DND-41 (cell line): ENCODE measurements at regions not wholly inside any gene's neighbourhood (a gene's known extent, or its start where the extent isn't known, plus 50 kb on each side); places are given as distances from the start of the nearest gene placed in this dataset.

Experiments used
- ATAC-seq: fragments of 200-7000 bp; cut with Tn5 transposase; 3 replicates; pipeline ENCODE4 v1.9.1; 2021; ENCODE audit warnings: low read depth; ENCODE audit not compliant: insufficient read depth
- DNase-seq: peaks from one replicate; pipeline ENCODE4 v3.0.0-alpha.2; 2020
- H2AFZ ChIP-seq: 2 replicates; pipeline ENCODE4 v1.6.0; 2012; ENCODE audit warnings: low read depth, low read length
- H3K27ac ChIP-seq: 2 replicates; pipeline ENCODE4 v1.5.1; 2012; ENCODE audit warnings: low read length, inconsistent platforms
- H3K27me3 ChIP-seq: fragments of 200-600 bp; sonication (generic); 2 replicates; pipeline ENCODE4 v1.6.0; 2012; ENCODE audit warnings: low read length, mild to moderate bottlenecking, inconsistent platforms; ENCODE audit not compliant: insufficient read depth, poor library complexity
- H3K36me3 ChIP-seq: 2 replicates; pipeline ENCODE4 v1.5.1; 2012; ENCODE audit warnings: low read length, inconsistent platforms; ENCODE audit not compliant: insufficient read depth
- H3K4me1 ChIP-seq: 2 replicates; pipeline ENCODE4 v1.5.1; 2012; ENCODE audit warnings: mild to moderate bottlenecking, low read length; ENCODE audit not compliant: insufficient read depth
- H3K4me2 ChIP-seq: 2 replicates; pipeline ENCODE4 v1.6.0; 2012; ENCODE audit warnings: mild to moderate bottlenecking, moderate library complexity, low read length, inconsistent platforms; ENCODE audit not compliant: insufficient read depth
- H3K4me3 ChIP-seq, 2 experiments: fragments of 200-600 bp in 1 of 2; shearing (Covaris generic) in 1 of 2; 2 replicates each; pipeline ENCODE4 v1.5.1; 2012 to 2016; ENCODE audit warnings: inconsistent platforms in 2 of 2, low read length in 2 of 2, mild to moderate bottlenecking in 2 of 2, low read depth in 1 of 2, moderate library complexity in 1 of 2
- H3K79me2 ChIP-seq: 2 replicates; pipeline ENCODE4 v1.6.0; 2012; ENCODE audit warnings: low read length, inconsistent platforms; ENCODE audit not compliant: insufficient read depth
- H3K9ac ChIP-seq: 2 replicates; pipeline ENCODE4 v1.6.0; 2012; ENCODE audit warnings: low read depth, mild to moderate bottlenecking, inconsistent platforms, low read length, moderate library complexity
- H3K9me3 ChIP-seq: 2 replicates; pipeline ENCODE4 v1.5.1; 2012; ENCODE audit warnings: low read length, moderate library complexity, mild to moderate bottlenecking, inconsistent platforms; ENCODE audit not compliant: insufficient read depth, severe bottlenecking
- H4K20me1 ChIP-seq: 2 replicates; pipeline ENCODE4 v1.6.0; 2012; ENCODE audit warnings: low read length; ENCODE audit not compliant: insufficient read depth
- EZH2 ChIP-seq: IDR thresholded peaks from 3 replicates; pipeline ENCODE4 v1.6.1; 2012; ENCODE audit warnings: borderline replicate concordance, low read depth, mild to moderate bottlenecking, moderate library complexity, low read length, inconsistent platforms; ENCODE audit not compliant: severe bottlenecking
- TF ChIP-seq, protein P1 (sequence below): IDR thresholded peaks from 2 replicates; pipeline ENCODE4 v1.5.1; 2012; ENCODE audit warnings: borderline replicate concordance, low read length, moderate library complexity, mild to moderate bottlenecking; ENCODE audit not compliant: poor library complexity, severe bottlenecking; ENCODE audit errors: extremely low read depth

DNA sequence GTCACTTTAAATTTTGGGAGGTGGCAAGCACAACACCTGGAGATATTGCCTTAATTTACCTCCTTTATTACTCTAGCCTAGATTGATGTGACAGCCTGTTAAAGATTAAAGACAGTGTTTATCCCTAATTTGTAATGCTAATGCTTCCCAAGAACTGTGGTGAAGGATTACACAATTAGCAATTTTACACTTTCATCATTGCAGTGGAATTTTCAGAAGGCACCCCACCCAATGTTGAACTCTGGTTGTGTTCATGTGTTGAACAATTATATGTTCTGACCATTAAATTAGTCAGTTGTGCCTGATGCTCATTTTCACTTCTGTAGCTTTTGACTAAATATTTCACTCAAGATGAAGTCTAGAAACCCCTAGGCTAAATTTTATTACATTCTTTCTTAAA lies 317.1 kb upstream of the CWC22 start:
- DNase-seq, result no peak
- no peaks in the 10 kb centered on the region for H4K20me1 ChIP-seq
- H3K79me2 ChIP-seq, result no peaks in the 10 kb centered on the region
- no peak overlapping the region for H3K4me2 ChIP-seq
- H3K27me3 ChIP-seq, result no peaks in the 10 kb centered on the region
- no peak for ATAC-seq
- TF ChIP-seq EZH2, result no peak
- TF ChIP-seq, protein P1, sequence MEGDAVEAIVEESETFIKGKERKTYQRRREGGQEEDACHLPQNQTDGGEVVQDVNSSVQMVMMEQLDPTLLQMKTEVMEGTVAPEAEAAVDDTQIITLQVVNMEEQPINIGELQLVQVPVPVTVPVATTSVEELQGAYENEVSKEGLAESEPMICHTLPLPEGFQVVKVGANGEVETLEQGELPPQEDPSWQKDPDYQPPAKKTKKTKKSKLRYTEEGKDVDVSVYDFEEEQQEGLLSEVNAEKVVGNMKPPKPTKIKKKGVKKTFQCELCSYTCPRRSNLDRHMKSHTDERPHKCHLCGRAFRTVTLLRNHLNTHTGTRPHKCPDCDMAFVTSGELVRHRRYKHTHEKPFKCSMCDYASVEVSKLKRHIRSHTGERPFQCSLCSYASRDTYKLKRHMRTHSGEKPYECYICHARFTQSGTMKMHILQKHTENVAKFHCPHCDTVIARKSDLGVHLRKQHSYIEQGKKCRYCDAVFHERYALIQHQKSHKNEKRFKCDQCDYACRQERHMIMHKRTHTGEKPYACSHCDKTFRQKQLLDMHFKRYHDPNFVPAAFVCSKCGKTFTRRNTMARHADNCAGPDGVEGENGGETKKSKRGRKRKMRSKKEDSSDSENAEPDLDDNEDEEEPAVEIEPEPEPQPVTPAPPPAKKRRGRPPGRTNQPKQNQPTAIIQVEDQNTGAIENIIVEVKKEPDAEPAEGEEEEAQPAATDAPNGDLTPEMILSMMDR, result no peak
- no peaks in the 10 kb centered on the region for H3K4me1 ChIP-seq
- H3K27ac ChIP-seq, result no peak overlapping the region
- no peaks in the 10 kb centered on the region for H3K36me3 ChIP-seq
- no peak overlapping the region for H3K9ac ChIP-seq
- no peak overlapping the region for H3K4me3 ChIP-seq
- H3K9me3 ChIP-seq, result no peaks in the 10 kb centered on the region
- no peak overlapping the region for H2AFZ ChIP-seq

DNA sequence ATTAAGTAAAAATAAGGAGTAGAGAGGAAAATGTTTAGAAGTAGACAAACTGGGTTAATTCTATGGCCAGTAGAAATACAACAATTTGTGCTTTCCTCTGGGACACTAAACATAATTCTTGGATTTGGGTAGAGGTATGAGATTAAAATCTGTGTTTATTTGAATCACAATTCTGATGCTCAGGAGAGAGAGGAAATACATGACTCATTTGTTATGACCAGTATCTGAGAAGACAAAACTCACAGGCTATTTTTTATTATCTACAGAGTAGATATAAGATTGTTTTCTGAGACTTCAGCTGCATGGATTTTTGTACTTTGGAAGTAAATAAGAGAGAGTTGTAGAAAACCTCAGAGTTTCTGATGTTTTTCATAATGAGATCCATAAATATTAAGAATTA lies 315.7 kb upstream of the CWC22 start:
- no peak for TF ChIP-seq EZH2
- TF ChIP-seq, protein P1, result no peak
- Histone ChIP-seq H3K4me2 (no peak overlapping the region), H3K4me1 (no peaks in the 10 kb centered on the region), H3K27me3 (no peaks in the 10 kb centered on the region), H3K36me3 (no peaks in the 10 kb centered on the region), H2AFZ (no peak overlapping the region), H3K27ac (no peak overlapping the region), H4K20me1 (no peaks in the 10 kb centered on the region), H3K4me3 (no peak overlapping the region), H3K79me2 (no peaks in the 10 kb centered on the region), H3K9ac (no peak overlapping the region), H3K9me3 (no peaks in the 10 kb centered on the region)
- ATAC-seq (no peak), DNase-seq (no peak)

DNA sequence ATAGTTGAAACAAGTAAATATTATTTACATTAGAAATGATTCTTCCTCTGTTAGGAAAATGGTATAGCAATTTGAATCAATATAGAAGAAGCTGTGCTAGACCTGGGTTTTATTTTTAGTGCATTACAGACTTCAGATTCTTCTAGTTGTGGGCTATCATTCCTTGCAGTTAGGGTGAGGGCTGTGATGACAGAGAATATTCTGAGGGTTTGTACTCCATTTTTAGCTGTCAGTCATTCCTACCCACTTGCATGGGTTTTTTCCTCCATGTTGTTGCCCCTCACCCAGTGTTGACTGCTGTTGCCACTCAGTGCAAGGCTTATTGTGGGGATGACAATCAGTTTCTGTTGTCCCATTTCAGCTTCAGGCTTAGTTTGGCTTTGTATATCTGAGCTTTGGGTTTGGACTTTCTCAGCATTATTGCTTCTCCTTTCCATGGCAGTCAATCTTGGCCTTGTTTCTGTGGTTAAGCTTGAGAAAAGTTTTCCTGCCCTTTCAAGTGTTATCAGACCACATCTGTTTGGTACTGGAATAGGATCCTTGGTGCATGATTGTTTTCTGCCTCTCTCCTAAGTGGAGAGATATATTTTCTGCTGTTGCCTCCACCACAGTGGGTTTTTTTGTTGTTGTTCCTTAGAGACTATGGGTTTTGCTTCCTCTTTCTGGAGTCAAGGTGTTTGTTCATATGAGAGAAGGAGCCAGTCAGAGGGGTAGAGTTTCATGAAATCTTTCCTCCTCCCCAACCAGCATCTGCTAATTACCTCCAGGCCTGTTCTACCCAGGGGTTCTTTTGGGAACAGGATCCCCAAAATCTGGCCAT lies 312.7 kb upstream of the CWC22 start:
- H3K27ac ChIP-seq, result no peak overlapping the region
- no peak overlapping the region for H3K4me2 ChIP-seq
- H3K27me3 ChIP-seq, result no peaks in the 10 kb centered on the region
- no peaks in the 10 kb centered on the region for H3K79me2 ChIP-seq
- DNase-seq (no peak), ATAC-seq (no peak)
- H3K36me3 ChIP-seq, result no peaks in the 10 kb centered on the region
- no peak for TF ChIP-seq EZH2
- TF ChIP-seq, protein P1, result no peak
- H3K4me1 ChIP-seq, result no peaks in the 10 kb centered on the region
- no peak overlapping the region for H2AFZ ChIP-seq
- no peak overlapping the region for H3K9ac ChIP-seq
- H3K4me3 ChIP-seq, result no peak overlapping the region
- no peaks in the 10 kb centered on the region for H4K20me1 ChIP-seq
- no peaks in the 10 kb centered on the region for H3K9me3 ChIP-seq

DNA sequence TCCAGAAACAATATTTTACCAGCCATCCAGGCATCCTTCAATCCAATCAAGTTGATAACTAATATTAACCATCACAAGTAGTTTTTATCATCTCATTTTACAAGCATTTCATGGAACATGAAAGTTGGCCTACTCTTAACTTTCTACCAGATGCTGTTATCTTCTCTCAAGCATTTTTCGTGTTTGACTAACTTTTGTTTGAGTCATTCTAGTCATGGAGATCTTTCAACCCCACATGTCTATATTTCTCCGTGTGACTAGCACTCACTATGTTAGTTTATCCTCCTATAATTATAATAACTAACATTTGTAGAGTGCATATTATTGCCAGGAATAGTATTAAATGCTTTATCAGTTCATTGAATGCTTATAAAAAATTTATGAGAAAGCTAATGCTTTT lies 307.0 kb upstream of the CWC22 start:
- Histone ChIP-seq H3K9me3 (no peaks in the 10 kb centered on the region), H3K79me2 (no peaks in the 10 kb centered on the region), H3K36me3 (no peaks in the 10 kb centered on the region), H3K4me2 (no peak overlapping the region), H3K4me1 (no peaks in the 10 kb centered on the region), H2AFZ (no peak overlapping the region), H3K27me3 (no peaks in the 10 kb centered on the region), H3K27ac (no peak overlapping the region), H4K20me1 (no peaks in the 10 kb centered on the region), H3K9ac (no peak overlapping the region), H3K4me3 (no peak overlapping the region)
- ATAC-seq (no peak), DNase-seq (no peak)
- TF ChIP-seq EZH2, result no peak
- TF ChIP-seq, protein P1, result no peak
